ENCODE measurements at regions not wholly inside any gene's neighbourhood (a gene's known extent, or its start where the extent isn't known, plus 50 kb on each side); places are given as distances from the start of the nearest gene placed in this dataset.
A peak's percentile ranks its signal among the peaks of the same experiment; 100 is the strongest.
"Not testable (repeated sequence)": the region's sequence is repeated elsewhere in the genome, so short reads cannot be mapped to it uniquely, and the experiment has no call there.

- peak; percentile 16 to 81 (median 40) for DNase-seq
Observed at GRCh38 chr14:106605548-106606448, 1079.4 kb downstream of the TMEM121 start.

- no peak for DNase-seq
Observed at GRCh38 chr14:106606936-106607335, 1080.6 kb downstream of the TMEM121 start.

- no peak for DNase-seq
Observed at GRCh38 chr14:106610691-106611090, 1084.3 kb downstream of the TMEM121 start.

- DNase-seq = no peak
Observed at GRCh38 chr14:106613256-106613655, 1086.9 kb downstream of the TMEM121 start.

- DNase-seq = peak in 2 of 3 experiments; percentile 11 to 79
Observed at GRCh38 chr14:106618471-106618951, 1092.1 kb downstream of the TMEM121 start.

- DNase-seq = no peak
Observed at GRCh38 chr14:106619606-106620005, 1093.2 kb downstream of the TMEM121 start.

- no peak for DNase-seq
Observed at GRCh38 chr14:106620368-106620767, 1094.0 kb downstream of the TMEM121 start.

- DNase-seq = no peak
Observed at GRCh38 chr14:106622200-106622745, 1095.9 kb downstream of the TMEM121 start.

- no peak for DNase-seq
Observed at GRCh38 chr14:106625186-106625585, 1098.8 kb downstream of the TMEM121 start.

- DNase-seq = not testable (repeated sequence)
Observed at GRCh38 chr14:106626469-106626868, 1100.1 kb downstream of the TMEM121 start.

- DNase-seq = peak; percentile 21 to 72 (median 50)
Observed at GRCh38 chr14:106626942-106627588, 1100.7 kb downstream of the TMEM121 start.

GRCh38 chr14:106631879-106632278 lies 1105.5 kb downstream of the TMEM121 start:
- DNase-seq = no peak

- DNase-seq = peak in 1 of 3 experiments; percentile 17
Observed at GRCh38 chr14:106633721-106634120, 1107.3 kb downstream of the TMEM121 start.

- DNase-seq = no peak
Observed at GRCh38 chr14:106635569-106635968, 1109.2 kb downstream of the TMEM121 start.

GRCh38 chr14:106638786-106639452 lies 1112.5 kb downstream of the TMEM121 start:
- DNase-seq = peak in 1 of 3 experiments; percentile 9

GRCh38 chr14:106642090-106642489 lies 1115.7 kb downstream of the TMEM121 start:
- no peak for DNase-seq

- DNase-seq = not testable (repeated sequence)
Observed at GRCh38 chr14:106642971-106643370, 1116.6 kb downstream of the TMEM121 start.

- DNase-seq = not testable (repeated sequence)
Observed at GRCh38 chr14:106648874-106649273, 1122.5 kb downstream of the TMEM121 start.

GRCh38 chr14:106651016-106651415 lies 1124.6 kb downstream of the TMEM121 start:
- DNase-seq = no peak

GRCh38 chr14:106652494-106652893 lies 1126.1 kb downstream of the TMEM121 start:
- DNase-seq = no peak

GRCh38 chr14:106657460-106657859 lies 1131.1 kb downstream of the TMEM121 start:
- peak in 1 of 3 experiments; percentile 42 for DNase-seq

GRCh38 chr14:106658066-106658860 lies 1131.9 kb downstream of the TMEM121 start:
- not testable (repeated sequence) for DNase-seq
